Tibial nerve (tissue), 4 donors: ENCODE measurements at regions not wholly inside any gene's neighbourhood (a gene's known extent, or its start where the extent isn't known, plus 50 kb on each side); places are given as distances from the start of the nearest gene placed in this dataset.

Source experiments
- DNase-seq, 2 donors: peaks; one replicate each; pipeline ENCODE4 v3.0.0-alpha.2; 2019; ENCODE audit warnings: low spot score in 2 of 2
- H3K27ac ChIP-seq, 4 donors: fragments of 200-600 bp; sonication (generic) in 3 of 4; one replicate each; pipeline ENCODE4 v1.5.1; 2017 to 2019; ENCODE audit warnings: mild to moderate bottlenecking in 1 of 4
- H3K27me3 ChIP-seq, 2 donors: fragments of 200-600 bp; sonication (generic) in 1 of 2; one replicate each; pipeline versions ENCODE4 v1.5.1 to v1.6.0; 2017 to 2019
- H3K36me3 ChIP-seq, 3 donors: fragments of 200-600 bp; sonication (generic); one replicate each; pipeline ENCODE4 v1.5.1; 2018 to 2019
- H3K4me1 ChIP-seq, 4 donors: fragments of 200-600 bp; sonication (generic) in 3 of 4; one replicate each; pipeline ENCODE4 v1.5.1; 2017 to 2019
- H3K4me3 ChIP-seq, 4 donors: fragments of 200-600 bp; sonication (generic) in 3 of 4; one replicate each; pipeline ENCODE4 v1.5.1; 2017 to 2019; ENCODE audit warnings: mild to moderate bottlenecking in 1 of 4, moderate library complexity in 1 of 4
- H3K9me3 ChIP-seq, 4 donors: fragments of 200-600 bp; sonication (generic) in 3 of 4; one replicate each; pipeline ENCODE4 v1.5.1; 2017 to 2019
- EP300 ChIP-seq, 2 donors: sonication (generic); formaldehyde crosslinking; IDR thresholded peaks; one replicate each; pipeline ENCODE4 v1.6.1; 2017; ENCODE audit warnings: antibody characterized with exemption in 2 of 2, mild to moderate bottlenecking in 1 of 2
- POLR2A ChIP-seq, 2 donors: fragments of 450-650 bp; IDR thresholded peaks; one replicate each; pipeline ENCODE4 v1.6.1; 2017; ENCODE audit warnings: antibody characterized with exemption in 2 of 2, mild to moderate bottlenecking in 2 of 2, moderate library complexity in 2 of 2
- WGBS, 2 donors: methylation state at CpG; one replicate each; pipeline ENCODE4 v1.1.5; 2018; 5-methylcytosine and 5-hydroxymethylcytosine counted together
- TF ChIP-seq, protein P1 (sequence below), 5 experiments: fragments of 200-600 bp in 3 of 5; fragments of 450-650 bp in 2 of 5; sonication (generic) in 3 of 5; IDR thresholded peaks; one replicate each; pipeline ENCODE4 v1.5.1; 2016 to 2019; ENCODE audit warnings: antibody characterized with exemption in 5 of 5, mild to moderate bottlenecking in 3 of 5, moderate library complexity in 2 of 5

DNA sequence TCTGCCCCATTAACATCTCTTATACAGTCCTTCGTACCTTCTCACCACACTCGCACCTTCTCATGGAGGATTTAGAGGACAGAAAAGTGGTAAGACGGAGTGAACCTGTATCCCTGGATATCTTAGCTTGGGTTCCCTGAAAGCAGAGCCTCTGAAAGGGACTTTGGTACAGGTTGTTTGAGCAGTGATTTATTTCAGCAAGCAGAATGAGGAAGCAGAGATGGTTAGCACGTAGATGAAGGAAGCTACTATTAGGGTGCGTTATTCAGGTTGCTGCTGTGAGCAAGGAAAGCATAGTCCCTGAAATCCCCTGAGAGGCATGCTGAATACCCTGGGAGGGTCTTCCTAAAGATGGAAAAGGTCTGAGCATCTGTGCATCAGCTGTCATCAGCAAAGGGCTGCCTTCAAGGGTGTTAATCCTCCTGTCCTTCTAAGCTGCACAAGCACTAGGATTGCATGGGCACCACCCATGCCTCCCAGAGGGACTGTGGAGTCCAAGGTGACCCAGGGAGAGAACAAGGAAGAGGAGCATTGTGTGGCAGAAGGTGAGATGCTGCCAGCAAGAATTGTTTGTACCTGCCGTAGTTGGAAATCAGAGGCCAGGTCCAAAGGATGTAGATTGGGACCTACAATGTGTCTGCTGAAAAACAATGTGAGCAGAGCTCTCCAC is 273.7 kb downstream of the RASEF start:
- no peaks in the 10 kb centered on the region for H3K4me1 ChIP-seq
- H3K36me3 ChIP-seq = no peaks in the 10 kb centered on the region
- DNase-seq = no peak
- H3K4me3 ChIP-seq = no peak overlapping the region
- H3K9me3 ChIP-seq = no peaks in the 10 kb centered on the region
- WGBS, 2 donors = 94 to 95% methylated on average over 6 of the region's 6 CpGs
- TF ChIP-seq EP300 (IDR thresholded peaks at IDR 0.05) (no peak), POLR2A (IDR thresholded peaks at IDR 0.05) (no peak)
- TF ChIP-seq, protein P1, sequence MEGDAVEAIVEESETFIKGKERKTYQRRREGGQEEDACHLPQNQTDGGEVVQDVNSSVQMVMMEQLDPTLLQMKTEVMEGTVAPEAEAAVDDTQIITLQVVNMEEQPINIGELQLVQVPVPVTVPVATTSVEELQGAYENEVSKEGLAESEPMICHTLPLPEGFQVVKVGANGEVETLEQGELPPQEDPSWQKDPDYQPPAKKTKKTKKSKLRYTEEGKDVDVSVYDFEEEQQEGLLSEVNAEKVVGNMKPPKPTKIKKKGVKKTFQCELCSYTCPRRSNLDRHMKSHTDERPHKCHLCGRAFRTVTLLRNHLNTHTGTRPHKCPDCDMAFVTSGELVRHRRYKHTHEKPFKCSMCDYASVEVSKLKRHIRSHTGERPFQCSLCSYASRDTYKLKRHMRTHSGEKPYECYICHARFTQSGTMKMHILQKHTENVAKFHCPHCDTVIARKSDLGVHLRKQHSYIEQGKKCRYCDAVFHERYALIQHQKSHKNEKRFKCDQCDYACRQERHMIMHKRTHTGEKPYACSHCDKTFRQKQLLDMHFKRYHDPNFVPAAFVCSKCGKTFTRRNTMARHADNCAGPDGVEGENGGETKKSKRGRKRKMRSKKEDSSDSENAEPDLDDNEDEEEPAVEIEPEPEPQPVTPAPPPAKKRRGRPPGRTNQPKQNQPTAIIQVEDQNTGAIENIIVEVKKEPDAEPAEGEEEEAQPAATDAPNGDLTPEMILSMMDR (IDR thresholded peaks at IDR 0.05) = no peak
- no peaks in the 10 kb centered on the region for H3K27me3 ChIP-seq
- no peak overlapping the region for H3K27ac ChIP-seq

DNA sequence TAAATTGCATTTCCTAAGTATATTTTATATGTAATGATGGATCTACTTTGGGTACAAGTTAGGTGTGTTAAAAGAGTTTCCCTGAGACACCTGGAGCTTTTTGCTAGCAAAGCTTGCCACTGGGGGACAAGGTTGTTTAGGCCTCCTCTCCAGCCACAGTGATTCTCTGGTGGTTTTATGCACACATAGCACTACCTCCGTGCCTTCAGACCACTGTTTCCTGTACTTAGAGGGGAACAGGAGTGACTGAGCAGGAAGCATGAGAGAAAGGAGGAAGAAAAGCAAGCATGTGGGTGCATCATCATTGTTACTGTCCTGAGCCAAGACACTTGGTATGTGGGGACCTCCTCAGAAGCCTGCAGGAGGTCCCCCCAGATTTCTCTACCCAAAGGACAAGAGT is 272.1 kb downstream of the RASEF start:
- H3K9me3 ChIP-seq = no peaks in the 10 kb centered on the region
- no peak overlapping the region for H3K4me3 ChIP-seq
- H3K27ac ChIP-seq = no peak overlapping the region
- no peaks in the 10 kb centered on the region for H3K36me3 ChIP-seq
- no peaks in the 10 kb centered on the region for H3K4me1 ChIP-seq
- WGBS, 2 donors = 53 to 54% methylated on average over 1 of the region's 1 CpG
- no peaks in the 10 kb centered on the region for H3K27me3 ChIP-seq
- TF ChIP-seq EP300 (IDR thresholded peaks at IDR 0.05) (no peak), POLR2A (IDR thresholded peaks at IDR 0.05) (no peak)
- TF ChIP-seq, protein P1 (IDR thresholded peaks at IDR 0.05) = no peak
- no peak for DNase-seq

DNA sequence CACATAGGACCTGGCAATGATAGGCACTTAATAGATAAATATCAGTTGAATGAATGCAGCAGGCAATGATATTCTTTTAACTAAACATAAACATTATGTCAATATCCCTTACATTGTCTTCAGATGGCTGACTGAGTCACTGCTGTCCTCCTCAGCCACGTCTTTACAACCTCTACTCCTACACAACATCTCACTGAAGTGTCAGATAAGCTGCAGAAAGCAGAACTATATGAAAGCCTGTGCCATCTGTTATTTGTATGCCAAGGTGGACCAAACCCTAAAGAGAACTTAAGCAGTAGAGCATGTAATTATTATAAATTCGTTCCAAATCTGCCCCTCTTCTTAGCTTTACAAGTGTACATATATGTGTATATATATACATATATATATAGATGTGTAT is 271.2 kb downstream of the RASEF start:
- TF ChIP-seq EP300 (IDR thresholded peaks at IDR 0.05) = no peak
- TF ChIP-seq, protein P1 (IDR thresholded peaks at IDR 0.05) = no peak
- TF ChIP-seq POLR2A (IDR thresholded peaks at IDR 0.05) = no peak
- Histone ChIP-seq H3K4me1 (no peaks in the 10 kb centered on the region), H3K4me3 (no peak overlapping the region), H3K27me3 (no peaks in the 10 kb centered on the region), H3K9me3 (no peaks in the 10 kb centered on the region), H3K36me3 (no peaks in the 10 kb centered on the region), H3K27ac (no peak overlapping the region)
- 69 to 78% methylated on average over 2 of the region's 2 CpGs for WGBS, 2 donors
- DNase-seq = no peak

DNA sequence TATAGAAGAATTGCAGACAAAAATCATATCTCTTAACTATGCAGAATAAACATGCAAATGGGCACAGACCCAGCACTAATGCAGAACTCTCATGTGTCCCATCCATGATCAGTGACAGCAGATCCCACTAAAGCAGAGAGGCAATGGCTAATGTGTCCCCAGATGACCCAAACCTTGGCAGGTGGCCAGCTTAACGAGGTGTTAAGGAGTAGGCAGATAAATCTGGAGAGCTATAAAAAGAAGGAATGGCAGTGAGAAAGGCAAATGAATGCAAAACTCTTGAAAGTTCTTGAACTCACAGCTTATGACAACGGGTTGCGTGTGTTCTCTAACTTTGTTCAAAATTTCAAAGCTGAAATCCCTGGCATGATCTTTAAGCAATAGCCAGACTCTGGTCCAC is 265.4 kb downstream of the RASEF start:
- no peak for DNase-seq
- Histone ChIP-seq H3K9me3 (no peaks in the 10 kb centered on the region), H3K27me3 (no peaks in the 10 kb centered on the region), H3K27ac (no peak overlapping the region), H3K4me3 (no peak overlapping the region), H3K4me1 (no peaks in the 10 kb centered on the region), H3K36me3 (no peaks in the 10 kb centered on the region)
- 40 to 45% methylated on average over 3 of the region's 3 CpGs for WGBS, 2 donors
- TF ChIP-seq, protein P1 (IDR thresholded peaks at IDR 0.05) = no peak
- TF ChIP-seq EP300 (IDR thresholded peaks at IDR 0.05) (no peak), POLR2A (IDR thresholded peaks at IDR 0.05) (no peak)

DNA sequence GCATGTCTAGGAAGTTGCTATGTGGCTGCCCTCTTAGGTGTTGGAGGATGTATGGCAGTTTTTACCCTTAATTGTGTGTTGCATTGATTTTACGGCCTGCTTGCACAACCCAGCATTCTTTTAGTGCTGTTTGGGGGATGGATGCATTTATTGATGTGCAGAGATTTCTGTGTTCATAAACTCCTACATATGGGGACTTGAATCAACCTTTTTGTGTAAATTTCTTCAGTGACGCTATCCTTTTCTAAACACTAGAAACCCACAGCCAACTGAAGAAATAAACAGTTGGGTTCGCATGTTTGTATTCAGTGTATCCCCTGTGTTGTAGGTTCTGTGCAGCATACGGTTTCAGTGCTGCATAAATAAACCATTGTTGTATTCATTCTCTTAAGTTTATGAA is 263.7 kb downstream of the RASEF start:
- WGBS, 2 donors = 39 to 43% methylated on average over 4 of the region's 4 CpGs
- no peak overlapping the region for H3K4me3 ChIP-seq
- DNase-seq = no peak
- no peaks in the 10 kb centered on the region for H3K4me1 ChIP-seq
- no peaks in the 10 kb centered on the region for H3K9me3 ChIP-seq
- no peak for TF ChIP-seq EP300 (IDR thresholded peaks at IDR 0.05)
- H3K27ac ChIP-seq = no peak overlapping the region
- H3K36me3 ChIP-seq = no peaks in the 10 kb centered on the region
- no peaks in the 10 kb centered on the region for H3K27me3 ChIP-seq

DNA sequence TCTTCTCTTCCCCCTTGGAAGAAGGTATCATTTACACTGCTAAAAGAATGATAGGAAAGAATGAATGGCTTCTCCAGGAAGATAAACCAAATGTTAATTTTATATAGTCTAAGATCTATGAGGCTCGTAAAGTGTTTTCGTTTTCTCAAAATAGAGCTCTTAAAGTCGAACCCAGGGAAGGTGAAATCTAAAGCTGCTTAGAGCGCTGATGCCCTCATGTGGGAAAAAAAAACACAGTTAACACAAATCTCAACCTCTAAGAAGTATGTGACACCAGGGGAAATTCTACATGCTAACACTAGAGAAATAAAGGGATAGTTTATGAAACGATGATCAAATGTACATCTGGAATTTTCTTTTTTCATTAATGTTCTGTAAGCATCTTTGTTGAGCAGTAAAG is 257.9 kb downstream of the RASEF start:
- WGBS, 2 donors = 57 to 64% methylated on average over 5 of the region's 5 CpGs
- Histone ChIP-seq H3K9me3 (no peaks in the 10 kb centered on the region), H3K36me3 (no peaks in the 10 kb centered on the region), H3K4me3 (no peak overlapping the region), H3K4me1 (no peaks in the 10 kb centered on the region), H3K27ac (no peak overlapping the region), H3K27me3 (no peaks in the 10 kb centered on the region)
- no peak for DNase-seq
- no peak for TF ChIP-seq EP300 (IDR thresholded peaks at IDR 0.05)
- no peak for TF ChIP-seq POLR2A (IDR thresholded peaks at IDR 0.05)
- TF ChIP-seq, protein P1 (IDR thresholded peaks at IDR 0.05) = no peak
